Nephron progenitor cell (in vitro differentiated cells): ENCODE measurements at regions not wholly inside any gene's neighbourhood (a gene's known extent, or its start where the extent isn't known, plus 50 kb on each side); places are given as distances from the start of the nearest gene placed in this dataset.

Experiments
- DNase-seq: peaks from one replicate; pipeline ENCODE4 v3.0.0; 2021
- H3K27ac Mint-ChIP-seq: 2 replicates; pipeline ENCODE4 v1.8.0; 2021; ENCODE audit warnings: mild to moderate bottlenecking, moderate library complexity, mixed read lengths
- H3K27me3 Mint-ChIP-seq: 2 replicates; pipeline ENCODE4 v1.8.0; 2021; ENCODE audit warnings: mild to moderate bottlenecking, low read depth, mixed read lengths; ENCODE audit not compliant: poor library complexity
- H3K36me3 Mint-ChIP-seq: 2 replicates; pipeline ENCODE4 v1.8.0; 2021; ENCODE audit warnings: low read depth, mixed read lengths
- H3K4me1 Mint-ChIP-seq: 2 replicates; pipeline ENCODE4 v1.8.0; 2021; ENCODE audit warnings: mixed read lengths
- H3K4me3 Mint-ChIP-seq: 2 replicates; pipeline ENCODE4 v1.8.0; 2021; ENCODE audit warnings: mild to moderate bottlenecking, moderate library complexity, mixed read lengths
- H3K9me3 Mint-ChIP-seq: 2 replicates; pipeline ENCODE4 v1.8.0; 2021; ENCODE audit warnings: mild to moderate bottlenecking, moderate library complexity, mixed read lengths
- CTCF ChIP-seq: fragments of 200-600 bp; sonication (generic); IDR thresholded peaks from 2 replicates; pipeline ENCODE4 v1.5.0; 2021; ENCODE audit warnings: antibody characterized with exemption

GRCh38 chr10:47070541-47070940 is 159.3 kb downstream of the PTPN20 start:
- no peak for TF ChIP-seq CTCF
- Mint-ChIP-seq H3K36me3 (no peaks in the 10 kb centered on the region), H3K27ac (no peak overlapping the region), H3K4me1 (peaks cover 6% of the 10 kb centered on the region), H3K9me3 (no peaks in the 10 kb centered on the region), H3K4me3 (no peak overlapping the region), H3K27me3 (peaks cover 21% of the 10 kb centered on the region)
- DNase-seq = no peak

DNA sequence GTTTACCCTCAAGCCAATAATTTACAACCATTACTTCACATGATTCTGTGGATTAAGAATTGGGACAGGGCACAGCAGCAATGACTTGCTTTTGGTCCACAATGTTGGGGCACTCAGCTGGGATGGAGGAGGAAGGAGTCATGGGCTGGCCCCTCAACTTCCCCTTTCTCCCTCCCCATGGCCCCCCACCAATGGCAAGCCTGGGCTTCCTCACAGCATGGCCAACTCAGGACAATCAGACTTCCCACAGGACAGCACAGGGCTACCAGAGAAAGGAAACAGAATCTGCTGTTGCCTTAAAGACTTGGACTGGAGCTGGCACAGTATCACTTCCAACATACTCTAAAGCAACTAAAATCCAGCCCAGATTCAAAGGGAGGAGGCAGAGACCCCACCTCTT is 160.7 kb downstream of the PTPN20 start:
- no peak for TF ChIP-seq CTCF
- Mint-ChIP-seq H3K27me3 (peaks cover 23% of the 10 kb centered on the region), H3K9me3 (no peaks in the 10 kb centered on the region), H3K36me3 (no peaks in the 10 kb centered on the region), H3K4me1 (no peaks in the 10 kb centered on the region), H3K4me3 (no peak overlapping the region), H3K27ac (no peak overlapping the region)
- DNase-seq = no peak

DNA sequence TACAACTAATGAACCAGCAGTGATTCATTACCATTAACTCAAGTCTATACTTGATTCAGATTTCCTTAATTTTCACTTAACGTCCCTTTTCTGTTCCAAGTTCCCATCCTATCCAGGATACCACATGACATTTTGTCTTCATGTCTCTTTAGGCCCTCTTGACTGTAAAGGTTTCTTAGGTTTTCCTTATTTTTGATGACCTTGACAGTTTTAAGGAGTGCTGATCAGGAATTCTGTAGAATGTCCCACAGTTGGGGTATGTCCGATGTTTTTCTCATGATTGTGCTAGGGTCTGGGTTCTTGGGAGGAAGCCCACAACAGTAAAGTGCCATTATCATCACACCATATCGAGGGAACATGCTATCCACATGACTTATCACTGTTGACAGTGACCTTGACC is 162.7 kb downstream of the PTPN20 start:
- TF ChIP-seq CTCF = no peak
- peaks cover 5% of the 10 kb centered on the region for H3K4me1 Mint-ChIP-seq
- DNase-seq = no peak
- no peaks in the 10 kb centered on the region for H3K36me3 Mint-ChIP-seq
- no peak overlapping the region for H3K4me3 Mint-ChIP-seq
- no peak overlapping the region for H3K27ac Mint-ChIP-seq
- H3K9me3 Mint-ChIP-seq = no peaks in the 10 kb centered on the region
- peaks cover 16% of the 10 kb centered on the region for H3K27me3 Mint-ChIP-seq

GRCh38 chr10:47076949-47077361 is 165.7 kb downstream of the PTPN20 start:
- Mint-ChIP-seq H3K36me3 (no peaks in the 10 kb centered on the region), H3K4me1 (peaks cover 10% of the 10 kb centered on the region), H3K4me3 (no peak overlapping the region), H3K27me3 (peaks cover 18% of the 10 kb centered on the region), H3K27ac (peak overlapping the region; percentile 6), H3K9me3 (no peaks in the 10 kb centered on the region)
- TF ChIP-seq CTCF = no peak
- no peak for DNase-seq

GRCh38 chr10:47077386-47077785 is 166.2 kb downstream of the PTPN20 start:
- Mint-ChIP-seq H3K36me3 (no peaks in the 10 kb centered on the region), H3K27ac (no peak overlapping the region), H3K9me3 (no peaks in the 10 kb centered on the region), H3K27me3 (peaks cover 15% of the 10 kb centered on the region), H3K4me3 (no peak overlapping the region), H3K4me1 (peaks cover 10% of the 10 kb centered on the region)
- TF ChIP-seq CTCF = no peak
- DNase-seq = no peak

DNA sequence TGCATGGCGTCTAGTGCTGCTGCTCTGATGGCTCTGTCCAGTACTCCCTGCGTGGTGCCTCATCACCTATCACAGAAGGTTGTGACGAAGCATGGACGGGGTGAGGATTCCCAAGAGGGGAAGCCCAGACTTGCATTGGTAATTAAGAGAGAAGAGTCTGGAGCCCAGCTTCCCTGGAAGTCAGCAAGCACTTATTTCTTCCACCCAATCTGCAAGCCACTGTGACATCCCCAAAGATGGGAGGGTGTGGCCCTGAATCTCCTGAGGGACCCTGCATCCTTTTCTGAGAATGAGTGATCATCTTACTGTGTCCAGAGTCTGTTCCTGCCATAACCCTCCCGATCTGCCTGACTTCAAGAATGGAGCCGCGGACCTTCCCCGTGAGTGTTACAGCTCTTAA is 166.7 kb downstream of the PTPN20 start:
- Mint-ChIP-seq H3K4me3 (no peak overlapping the region), H3K27ac (no peak overlapping the region), H3K36me3 (no peaks in the 10 kb centered on the region), H3K9me3 (no peaks in the 10 kb centered on the region), H3K27me3 (peaks cover 11% of the 10 kb centered on the region), H3K4me1 (peaks cover 10% of the 10 kb centered on the region)
- no peak for TF ChIP-seq CTCF
- no peak for DNase-seq
